T-helper 1 cell treated with Interleukin-12 subunit alpha and Interleukin-12 subunit beta and Interleukin-4 antibody, amounts not matched to agents 30 μg/mL and 1 μg/mL, for 36 hours (primary cell): ENCODE measurements at regions not wholly inside any gene's neighbourhood (a gene's known extent, or its start where the extent isn't known, plus 50 kb on each side); places are given as distances from the start of the nearest gene placed in this dataset.

ENCODE experiments used
- H3K27ac Mint-ChIP-seq: one replicate; pipeline ENCODE4 v1.8.0; 2021; ENCODE audit warnings: mild to moderate bottlenecking, mixed read lengths
- H3K27me3 Mint-ChIP-seq: one replicate; pipeline ENCODE4 v1.8.0; 2021; ENCODE audit warnings: low read depth, mixed read lengths
- H3K36me3 Mint-ChIP-seq: one replicate; pipeline ENCODE4 v1.8.0; 2021; ENCODE audit warnings: low read depth, mixed read lengths
- H3K4me1 Mint-ChIP-seq: one replicate; pipeline ENCODE4 v1.8.0; 2021; ENCODE audit warnings: low read depth, mixed read lengths
- H3K4me3 Mint-ChIP-seq: one replicate; pipeline ENCODE4 v1.8.0; 2021; ENCODE audit warnings: mild to moderate bottlenecking, moderate library complexity, mixed read lengths
- H3K9me3 Mint-ChIP-seq: one replicate; pipeline ENCODE4 v1.8.0; 2021; ENCODE audit warnings: mixed read lengths

GRCh38 chr2:71813315-71813714 is 334.3 kb downstream of the CYP26B1 start:
- Mint-ChIP-seq H3K4me1 (no peaks in the 10 kb centered on the region), H3K36me3 (no peaks in the 10 kb centered on the region), H3K9me3 (no peaks in the 10 kb centered on the region), H3K27ac (no peak overlapping the region), H3K27me3 (no peaks in the 10 kb centered on the region), H3K4me3 (no peak overlapping the region)

GRCh38 chr2:71812736-71813135 is 334.9 kb downstream of the CYP26B1 start:
- Mint-ChIP-seq H3K4me1 (no peaks in the 10 kb centered on the region), H3K9me3 (no peaks in the 10 kb centered on the region), H3K27ac (no peak overlapping the region), H3K36me3 (no peaks in the 10 kb centered on the region), H3K4me3 (no peak overlapping the region), H3K27me3 (no peaks in the 10 kb centered on the region)

GRCh38 chr2:71811726-71812125 is 335.9 kb downstream of the CYP26B1 start:
- Mint-ChIP-seq H3K36me3 (no peaks in the 10 kb centered on the region), H3K4me1 (no peaks in the 10 kb centered on the region), H3K27me3 (no peaks in the 10 kb centered on the region), H3K27ac (no peak overlapping the region), H3K4me3 (no peak overlapping the region), H3K9me3 (no peaks in the 10 kb centered on the region)

GRCh38 chr2:71811157-71811556 is 336.5 kb downstream of the CYP26B1 start:
- no peak overlapping the region for H3K27ac Mint-ChIP-seq
- no peaks in the 10 kb centered on the region for H3K27me3 Mint-ChIP-seq
- no peak overlapping the region for H3K4me3 Mint-ChIP-seq
- H3K4me1 Mint-ChIP-seq: no peaks in the 10 kb centered on the region
- H3K36me3 Mint-ChIP-seq: no peaks in the 10 kb centered on the region
- H3K9me3 Mint-ChIP-seq: no peaks in the 10 kb centered on the region

GRCh38 chr2:71807581-71808451 is 339.8 kb downstream of the CYP26B1 start:
- no peak overlapping the region for H3K4me3 Mint-ChIP-seq
- H3K4me1 Mint-ChIP-seq: no peaks in the 10 kb centered on the region
- no peaks in the 10 kb centered on the region for H3K27me3 Mint-ChIP-seq
- no peak overlapping the region for H3K27ac Mint-ChIP-seq
- H3K36me3 Mint-ChIP-seq: no peaks in the 10 kb centered on the region
- H3K9me3 Mint-ChIP-seq: no peaks in the 10 kb centered on the region

- H3K4me3 Mint-ChIP-seq: no peak overlapping the region
- H3K27ac Mint-ChIP-seq: no peak overlapping the region
- H3K27me3 Mint-ChIP-seq: no peaks in the 10 kb centered on the region
- H3K9me3 Mint-ChIP-seq: no peaks in the 10 kb centered on the region
- no peaks in the 10 kb centered on the region for H3K4me1 Mint-ChIP-seq
- H3K36me3 Mint-ChIP-seq: no peaks in the 10 kb centered on the region
Observed at GRCh38 chr2:71806432-71806831, 341.2 kb downstream of the CYP26B1 start.

- no peaks in the 10 kb centered on the region for H3K4me1 Mint-ChIP-seq
- H3K4me3 Mint-ChIP-seq: no peak overlapping the region
- H3K27ac Mint-ChIP-seq: no peak overlapping the region
- no peaks in the 10 kb centered on the region for H3K36me3 Mint-ChIP-seq
- no peaks in the 10 kb centered on the region for H3K9me3 Mint-ChIP-seq
- H3K27me3 Mint-ChIP-seq: no peaks in the 10 kb centered on the region
Observed at GRCh38 chr2:71804281-71804751, 343.3 kb downstream of the CYP26B1 start.

- no peak overlapping the region for H3K27ac Mint-ChIP-seq
- no peak overlapping the region for H3K4me3 Mint-ChIP-seq
- H3K9me3 Mint-ChIP-seq: no peaks in the 10 kb centered on the region
- no peaks in the 10 kb centered on the region for H3K27me3 Mint-ChIP-seq
- H3K36me3 Mint-ChIP-seq: no peaks in the 10 kb centered on the region
- H3K4me1 Mint-ChIP-seq: no peaks in the 10 kb centered on the region
Observed at GRCh38 chr2:71803398-71803797, 344.3 kb downstream of the CYP26B1 start.

GRCh38 chr2:71802556-71802955 is 345.1 kb downstream of the CYP26B1 start:
- Mint-ChIP-seq H3K27ac (no peak overlapping the region), H3K27me3 (no peaks in the 10 kb centered on the region), H3K4me1 (no peaks in the 10 kb centered on the region), H3K4me3 (no peak overlapping the region), H3K36me3 (no peaks in the 10 kb centered on the region), H3K9me3 (no peaks in the 10 kb centered on the region)

GRCh38 chr2:71801969-71802368 is 345.7 kb downstream of the CYP26B1 start:
- no peaks in the 10 kb centered on the region for H3K27me3 Mint-ChIP-seq
- H3K9me3 Mint-ChIP-seq: no peaks in the 10 kb centered on the region
- H3K4me3 Mint-ChIP-seq: no peak overlapping the region
- H3K27ac Mint-ChIP-seq: no peak overlapping the region
- no peaks in the 10 kb centered on the region for H3K36me3 Mint-ChIP-seq
- no peaks in the 10 kb centered on the region for H3K4me1 Mint-ChIP-seq

- Mint-ChIP-seq H3K27me3 (no peaks in the 10 kb centered on the region), H3K4me3 (no peak overlapping the region), H3K9me3 (no peaks in the 10 kb centered on the region), H3K27ac (no peak overlapping the region), H3K36me3 (no peaks in the 10 kb centered on the region), H3K4me1 (no peaks in the 10 kb centered on the region)
Observed at GRCh38 chr2:71801556-71801955, 346.1 kb downstream of the CYP26B1 start.

- Mint-ChIP-seq H3K9me3 (no peaks in the 10 kb centered on the region), H3K36me3 (no peaks in the 10 kb centered on the region), H3K27ac (no peak overlapping the region), H3K4me1 (no peaks in the 10 kb centered on the region), H3K27me3 (no peaks in the 10 kb centered on the region), H3K4me3 (no peak overlapping the region)
Observed at GRCh38 chr2:71800851-71801250, 346.8 kb downstream of the CYP26B1 start.

GRCh38 chr2:71800106-71800809 is 346.9 kb downstream of the DYSF start:
- Mint-ChIP-seq H3K4me1 (no peaks in the 10 kb centered on the region), H3K27ac (no peak overlapping the region), H3K4me3 (no peak overlapping the region), H3K36me3 (no peaks in the 10 kb centered on the region), H3K27me3 (no peaks in the 10 kb centered on the region), H3K9me3 (no peaks in the 10 kb centered on the region)

GRCh38 chr2:71799013-71799575 is 345.7 kb downstream of the DYSF start:
- no peaks in the 10 kb centered on the region for H3K9me3 Mint-ChIP-seq
- no peak overlapping the region for H3K4me3 Mint-ChIP-seq
- no peaks in the 10 kb centered on the region for H3K27me3 Mint-ChIP-seq
- no peak overlapping the region for H3K27ac Mint-ChIP-seq
- no peaks in the 10 kb centered on the region for H3K36me3 Mint-ChIP-seq
- no peaks in the 10 kb centered on the region for H3K4me1 Mint-ChIP-seq
